Kidney epithelial cell (primary cell): ENCODE measurements at regions not wholly inside any gene's neighbourhood (a gene's known extent, or its start where the extent isn't known, plus 50 kb on each side); places are given as distances from the start of the nearest gene placed in this dataset.

ENCODE experiments used
- DNase-seq: peaks from one replicate; pipeline ENCODE4 v3.0.0-alpha.2; 2010; ENCODE audit warnings: low read depth
- H3K27me3 ChIP-seq: 2 replicates; pipeline ENCODE4 v1.6.0; 2011; ENCODE audit warnings: low read length; ENCODE audit not compliant: control insufficient read depth, insufficient read depth
- H3K36me3 ChIP-seq: 2 replicates; pipeline ENCODE4 v1.5.1; 2011; ENCODE audit warnings: low read length; ENCODE audit not compliant: control insufficient read depth, insufficient read depth
- H3K4me3 ChIP-seq: 2 replicates; pipeline ENCODE4 v1.5.1; 2011; ENCODE audit warnings: low read depth, mild to moderate bottlenecking, control low read depth, low read length
- CTCF ChIP-seq: IDR thresholded peaks from 2 replicates; pipeline ENCODE4 v1.5.1; 2011; ENCODE audit warnings: mild to moderate bottlenecking, moderate library complexity, low read length, control low read depth, inconsistent platforms; ENCODE audit not compliant: insufficient read depth, poor library complexity, severe bottlenecking

- TF ChIP-seq CTCF: no peak
- H3K4me3 ChIP-seq: no peak overlapping the region
- DNase-seq: no peak
Measured at GRCh38 chr2:126224776-126225175, 431.2 kb upstream of the GYPC start.

GRCh38 chr2:126227250-126227649 is 428.7 kb upstream of the GYPC start:
- DNase-seq: no peak

More at GRCh38 chr2:126224776-126225175, 431.2 kb upstream of the GYPC start:
- no peaks in the 10 kb centered on the region for H3K27me3 ChIP-seq
- no peaks in the 10 kb centered on the region for H3K36me3 ChIP-seq

GRCh38 chr2:126228531-126228930 is 427.4 kb upstream of the GYPC start:
- no peaks in the 10 kb centered on the region for H3K27me3 ChIP-seq
- DNase-seq: no peak
- TF ChIP-seq CTCF: no peak
- H3K36me3 ChIP-seq: no peaks in the 10 kb centered on the region
- H3K4me3 ChIP-seq: no peak overlapping the region

More at GRCh38 chr2:126227250-126227649, 428.7 kb upstream of the GYPC start:
- no peaks in the 10 kb centered on the region for H3K27me3 ChIP-seq
- no peak overlapping the region for H3K4me3 ChIP-seq
- TF ChIP-seq CTCF: peak; percentile 12
- H3K36me3 ChIP-seq: no peaks in the 10 kb centered on the region

DNA sequence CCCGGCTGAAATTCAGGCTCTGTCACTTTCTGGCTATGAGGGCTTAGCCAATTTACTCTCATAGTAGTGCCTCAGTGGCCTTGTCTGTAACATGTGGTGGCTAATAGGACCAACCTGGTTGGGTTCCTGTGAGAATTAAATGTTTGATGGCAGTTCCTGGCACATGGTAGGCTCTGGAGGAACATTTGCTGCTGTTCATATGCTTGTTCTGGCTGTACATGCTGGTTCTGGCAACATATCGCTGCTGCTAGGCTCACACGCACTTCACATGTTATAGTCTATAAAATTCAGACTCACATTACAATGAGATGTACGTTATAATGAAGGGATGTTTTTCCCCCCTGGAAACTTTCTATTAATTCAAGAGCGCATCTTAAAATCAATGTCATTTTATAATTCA is 417.7 kb upstream of the GYPC start:
- Histone ChIP-seq H3K27me3 (no peaks in the 10 kb centered on the region), H3K4me3 (no peak overlapping the region), H3K36me3 (no peaks in the 10 kb centered on the region)
- no peak for DNase-seq
- TF ChIP-seq CTCF: no peak

GRCh38 chr2:126239320-126239955 is 416.5 kb upstream of the GYPC start:
- no peak for DNase-seq
- TF ChIP-seq CTCF: no peak
- H3K36me3 ChIP-seq: no peaks in the 10 kb centered on the region
- no peaks in the 10 kb centered on the region for H3K27me3 ChIP-seq
- no peak overlapping the region for H3K4me3 ChIP-seq

DNA sequence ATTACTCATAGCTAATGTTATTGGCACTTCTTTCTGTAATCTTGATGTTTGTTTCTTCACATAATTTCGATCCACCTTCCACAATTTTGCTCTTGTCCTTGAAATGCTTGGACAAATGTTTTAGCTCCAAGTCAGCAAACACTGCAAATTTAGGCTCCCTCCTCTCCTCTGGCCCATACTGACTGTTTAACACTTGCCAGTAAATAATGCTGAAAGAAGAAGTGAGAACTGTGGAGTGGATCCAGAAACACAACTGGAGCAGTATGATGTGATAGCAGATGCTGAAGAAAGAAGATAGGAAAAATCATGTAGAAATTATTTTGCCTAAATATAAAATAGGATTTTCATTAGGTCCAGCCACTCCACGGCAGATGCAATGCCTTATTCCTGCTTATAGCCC is 415.0 kb upstream of the GYPC start:
- Histone ChIP-seq H3K27me3 (no peaks in the 10 kb centered on the region), H3K36me3 (no peaks in the 10 kb centered on the region), H3K4me3 (no peak overlapping the region)
- no peak for TF ChIP-seq CTCF
- no peak for DNase-seq
